NCI-H2196 (cell line): ENCODE measurements at regions not wholly inside any gene's neighbourhood (a gene's known extent, or its start where the extent isn't known, plus 50 kb on each side); places are given as distances from the start of the nearest gene placed in this dataset.
"Not testable (repeated sequence)": the region's sequence is repeated elsewhere in the genome, so short reads cannot be mapped to it uniquely, and the experiment has no call there.

Experiments used
- DNase-seq: peaks from one replicate; lab custom pipeline; 2025; ENCODE audit not compliant: unreplicated experiment; lab: John Stamatoyannopoulos, UW

DNA sequence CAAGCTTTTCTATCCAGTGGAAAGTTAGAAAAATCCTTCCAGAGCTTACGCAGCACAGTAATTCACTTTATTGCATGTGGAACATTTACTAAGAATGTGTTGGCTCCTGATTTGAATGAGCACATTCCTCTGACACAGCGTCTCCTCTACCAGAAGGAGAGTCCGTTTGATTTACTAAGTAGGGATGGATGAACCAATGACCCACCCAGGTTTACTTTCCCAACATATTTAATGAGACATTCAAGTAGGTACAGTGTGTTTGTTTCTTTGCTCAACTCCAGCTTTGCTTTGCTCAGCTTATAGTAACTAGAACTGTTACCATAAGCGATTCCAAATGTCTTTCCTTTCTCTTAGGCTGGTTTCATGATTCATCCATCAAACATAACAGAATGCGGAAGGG is 161.7 kb downstream of the SMARCA1 start:
- no peak for DNase-seq

DNA sequence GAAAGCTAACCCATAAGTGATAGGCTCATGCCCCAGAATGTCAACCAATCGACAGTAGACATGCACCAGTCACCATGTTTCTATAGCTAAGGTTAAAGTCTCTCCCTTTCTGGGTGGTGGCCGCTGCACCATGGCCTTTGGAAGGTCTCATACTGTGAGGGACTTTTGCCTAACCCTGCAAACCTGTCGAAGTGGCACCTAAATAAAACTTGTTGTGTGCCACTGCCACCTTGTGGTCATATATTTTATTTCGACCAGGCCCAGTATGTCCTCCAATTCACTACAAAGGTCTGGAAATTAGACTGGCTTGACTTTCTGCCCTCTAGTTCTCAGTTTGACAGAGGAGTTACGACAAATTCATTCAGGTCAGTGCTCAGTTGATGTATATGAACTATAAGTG is 163.1 kb downstream of the SMARCA1 start:
- peak; percentile 55 for DNase-seq

DNA sequence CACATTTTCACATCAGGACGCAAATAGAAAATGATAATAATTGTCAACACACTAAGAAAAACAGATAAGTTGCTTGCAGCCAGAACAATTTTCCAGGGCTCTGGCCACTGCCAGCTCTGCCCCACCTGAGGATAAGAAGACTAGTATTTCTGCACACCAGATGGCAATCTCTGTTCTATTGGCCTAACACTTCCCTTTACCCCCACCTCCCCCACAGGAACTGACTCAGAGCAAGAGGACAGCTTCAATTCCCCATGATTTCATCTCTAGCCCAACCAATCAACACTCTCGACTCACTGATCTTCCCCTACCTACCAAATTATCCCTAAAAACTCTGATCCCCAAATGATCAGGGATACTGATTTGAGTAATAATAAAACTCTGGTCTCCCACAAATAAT is 164.0 kb downstream of the SMARCA1 start:
- DNase-seq = no peak

DNA sequence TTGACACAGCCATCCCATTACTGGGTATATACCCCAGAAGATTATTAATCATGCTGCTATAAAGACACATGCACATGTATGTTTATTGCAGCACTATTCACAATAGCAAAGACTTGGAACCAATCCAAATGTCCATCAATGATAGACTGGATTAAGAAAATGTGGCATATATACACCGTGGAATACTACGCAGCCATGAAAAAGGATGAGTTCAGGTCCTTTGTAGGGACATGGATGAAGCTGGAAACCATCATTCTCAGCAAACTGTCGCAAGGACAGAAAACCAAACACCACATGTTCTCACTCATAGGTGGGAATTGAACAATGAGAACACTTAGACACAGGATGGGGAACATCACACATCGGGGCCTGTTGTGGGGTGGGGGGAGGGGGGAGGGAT is 165.9 kb downstream of the SMARCA1 start:
- not testable (repeated sequence) for DNase-seq

DNA sequence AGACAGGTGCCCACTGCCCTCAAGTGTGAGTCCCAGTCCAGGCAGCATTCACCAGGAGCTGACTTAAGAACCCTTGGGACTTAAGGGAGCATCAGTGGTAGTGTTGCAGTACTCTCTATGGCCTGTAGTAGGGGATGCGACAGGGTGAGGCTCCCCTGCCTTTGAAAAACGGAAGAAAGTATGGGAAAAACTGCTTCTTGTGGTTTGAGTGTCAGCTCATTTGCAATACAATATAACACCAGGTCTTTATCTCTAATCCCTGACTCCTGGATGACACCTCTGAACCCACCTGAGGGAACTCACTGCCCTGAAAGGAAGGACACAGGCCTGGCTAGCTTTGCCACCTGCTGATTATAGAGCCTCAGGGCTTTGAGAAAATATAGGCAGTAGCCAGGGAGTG is 176.0 kb downstream of the SMARCA1 start:
- no peak for DNase-seq

DNA sequence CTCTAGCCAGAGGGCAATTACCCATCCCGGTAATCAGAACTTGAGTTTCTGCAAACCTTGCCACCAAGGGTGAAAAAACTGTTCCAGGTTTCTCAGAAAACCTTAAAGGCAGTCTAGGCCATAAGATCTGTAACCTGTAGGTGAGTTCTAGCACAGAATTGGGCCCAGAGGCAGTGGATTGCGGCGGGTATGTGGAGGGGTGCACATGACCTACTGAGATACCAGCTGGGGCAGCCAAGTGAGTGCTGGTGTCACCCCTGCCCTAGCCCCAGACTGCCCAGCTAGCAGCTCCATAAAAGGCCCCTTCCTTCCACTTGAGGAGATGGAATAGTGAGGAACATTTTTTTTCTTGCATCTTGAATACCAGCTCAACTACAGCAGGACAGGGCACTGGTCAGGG is 176.7 kb downstream of the SMARCA1 start:
- DNase-seq = no peak

DNA sequence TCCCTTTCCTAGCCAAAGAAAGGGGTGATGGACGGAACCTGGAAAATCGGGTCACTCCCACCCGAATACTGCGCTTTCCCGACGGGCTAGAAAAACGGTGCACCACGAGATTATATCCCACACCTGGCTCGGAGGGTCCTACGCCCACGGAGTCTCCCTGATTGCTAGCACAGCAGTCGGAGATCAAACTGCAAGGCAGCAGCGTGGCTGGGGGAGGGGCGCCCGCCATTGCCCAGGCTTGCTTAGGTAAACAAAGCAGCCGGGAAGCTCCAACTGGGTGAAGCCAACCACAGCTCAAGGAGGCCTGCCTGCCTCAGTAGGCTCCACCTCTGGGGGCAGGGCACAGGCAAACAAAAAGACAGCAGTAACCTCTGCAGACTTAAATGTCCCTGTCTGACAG is 186.0 kb downstream of the SMARCA1 start:
- DNase-seq = not testable (repeated sequence)

DNA sequence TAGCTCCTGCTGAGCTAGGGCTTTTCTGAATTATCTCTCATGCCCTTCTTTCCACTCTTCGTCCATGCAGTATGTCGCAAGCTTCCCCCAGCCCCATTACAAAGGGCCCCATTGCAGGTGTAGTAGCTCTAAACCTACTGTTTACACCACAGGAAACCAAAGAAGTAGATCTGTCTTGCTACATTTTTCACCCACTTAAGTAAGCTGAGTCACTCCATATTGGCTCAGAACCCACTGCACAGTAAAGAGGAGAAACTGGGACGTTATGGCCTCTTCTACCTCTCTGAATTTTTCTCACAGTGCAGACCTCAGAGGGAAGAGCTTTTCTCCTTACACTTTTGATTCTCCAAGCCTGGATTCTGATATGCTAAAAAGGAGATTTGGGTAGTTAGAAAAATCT is 200.2 kb downstream of the SMARCA1 start:
- DNase-seq = no peak

DNA sequence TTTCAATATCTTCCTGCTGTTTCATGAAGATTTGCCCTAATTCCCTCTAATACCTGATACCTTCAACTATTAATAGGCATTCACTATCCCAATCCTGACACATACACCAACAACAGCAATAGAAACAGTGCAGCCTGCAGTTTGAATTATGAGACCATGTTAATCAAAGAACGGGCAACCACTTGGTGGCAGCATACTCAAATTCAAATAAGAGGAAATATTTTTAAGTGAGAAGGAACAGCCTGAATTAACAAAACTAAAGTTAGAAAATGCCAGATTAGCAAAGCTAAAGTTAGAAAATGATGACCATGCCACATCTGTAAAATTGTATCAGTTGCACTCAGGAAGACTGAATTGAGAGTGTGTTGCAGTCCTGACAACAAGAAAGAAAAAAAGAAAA is 204.9 kb downstream of the SMARCA1 start:
- DNase-seq = no peak

DNA sequence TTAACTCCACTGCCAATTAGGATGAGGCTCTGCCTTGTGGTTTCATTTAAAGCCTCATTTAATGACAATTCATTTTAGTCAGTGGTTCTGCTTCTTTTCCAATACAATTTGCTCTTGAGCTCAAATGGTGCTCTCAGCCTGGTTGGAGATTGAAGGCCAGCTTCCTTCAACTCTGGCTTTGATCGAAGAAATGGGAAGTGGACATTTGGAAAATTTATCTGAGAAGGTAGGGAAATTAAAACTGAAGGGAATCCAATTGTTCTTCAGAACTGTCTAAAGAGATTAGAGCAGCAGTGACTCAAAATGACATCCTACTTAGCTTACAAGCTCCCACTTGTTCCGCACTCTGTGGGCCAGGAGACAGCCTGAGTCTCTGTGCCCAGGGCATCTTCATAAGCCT is 206.8 kb downstream of the SMARCA1 start:
- DNase-seq = no peak

DNA sequence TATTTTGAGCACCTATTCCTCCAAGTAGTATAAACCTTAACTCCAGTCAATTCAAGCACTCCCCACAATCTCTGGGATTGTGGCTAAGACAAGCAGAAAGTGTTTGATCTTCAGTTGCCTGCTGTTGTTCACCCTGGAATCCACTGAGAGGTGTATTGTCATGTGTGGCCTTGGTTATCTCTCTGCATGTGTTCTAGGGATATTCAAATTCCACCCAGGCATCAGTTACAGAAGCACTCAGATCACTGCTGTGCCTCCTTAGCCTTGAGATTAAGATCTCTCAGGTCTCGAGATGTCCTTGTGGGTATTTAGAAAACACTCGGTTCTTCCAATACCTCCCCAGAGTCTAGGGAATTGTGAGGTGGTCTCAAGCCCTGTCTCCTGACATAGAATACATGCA is 213.3 kb downstream of the SMARCA1 start:
- DNase-seq = no peak

DNA sequence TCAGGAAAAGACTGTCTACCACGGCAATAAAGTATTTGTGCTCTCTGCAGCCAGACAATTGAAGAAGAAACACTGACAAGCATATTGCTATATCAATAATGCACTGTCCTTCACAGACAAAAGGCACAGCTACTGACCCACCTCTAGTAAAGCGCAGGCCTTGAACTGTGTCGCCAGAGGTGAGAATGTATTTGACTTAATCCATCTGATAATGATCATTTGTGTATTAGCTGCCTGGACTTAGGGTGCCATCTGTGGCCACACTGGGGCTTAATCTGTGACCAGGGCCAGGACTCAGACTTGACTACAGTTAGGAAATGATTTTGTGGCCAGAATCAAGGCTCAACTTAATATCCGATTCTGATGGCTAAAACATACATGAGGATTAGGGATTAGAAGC is 260.4 kb downstream of the SMARCA1 start:
- DNase-seq = no peak

DNA sequence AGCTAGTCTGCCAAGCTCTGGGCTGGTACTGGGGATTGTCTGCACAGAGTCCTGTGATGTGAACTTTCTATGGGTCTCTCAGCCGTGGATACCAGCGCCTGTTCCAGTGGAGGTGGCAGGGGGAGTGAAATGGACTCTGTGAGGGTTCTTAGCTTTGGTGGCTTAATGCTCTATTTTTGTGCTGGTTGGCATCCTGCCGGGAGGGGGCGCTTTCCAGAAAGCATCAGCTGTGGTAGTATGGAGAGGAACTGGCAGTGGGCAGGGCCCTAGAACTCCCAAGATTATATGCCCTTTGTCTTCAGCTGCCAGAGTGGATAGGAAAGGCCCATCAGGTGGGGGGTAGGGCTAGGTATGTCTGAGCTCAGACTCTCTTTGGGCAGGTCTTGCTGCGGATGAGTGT is 267.8 kb downstream of the SMARCA1 start:
- not testable (repeated sequence) for DNase-seq

DNA sequence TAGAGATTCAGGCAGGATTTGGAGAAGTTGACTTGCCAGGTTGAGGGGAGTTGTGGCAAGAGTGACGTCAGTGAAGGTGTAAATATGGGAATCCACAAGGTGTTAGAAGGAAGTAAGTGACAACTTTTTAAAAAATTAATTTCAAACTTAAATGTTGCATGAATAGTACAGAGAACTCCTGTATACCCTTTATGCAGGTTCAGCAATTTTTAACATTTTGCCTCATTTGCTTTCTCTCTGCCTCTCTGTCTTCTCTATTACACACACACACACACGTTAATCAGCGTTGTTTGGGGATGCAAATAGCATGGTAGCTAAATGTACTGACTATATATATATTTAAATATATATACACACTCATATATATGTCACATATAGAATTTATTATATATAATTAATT is 273.7 kb downstream of the SMARCA1 start:
- no peak for DNase-seq

DNA sequence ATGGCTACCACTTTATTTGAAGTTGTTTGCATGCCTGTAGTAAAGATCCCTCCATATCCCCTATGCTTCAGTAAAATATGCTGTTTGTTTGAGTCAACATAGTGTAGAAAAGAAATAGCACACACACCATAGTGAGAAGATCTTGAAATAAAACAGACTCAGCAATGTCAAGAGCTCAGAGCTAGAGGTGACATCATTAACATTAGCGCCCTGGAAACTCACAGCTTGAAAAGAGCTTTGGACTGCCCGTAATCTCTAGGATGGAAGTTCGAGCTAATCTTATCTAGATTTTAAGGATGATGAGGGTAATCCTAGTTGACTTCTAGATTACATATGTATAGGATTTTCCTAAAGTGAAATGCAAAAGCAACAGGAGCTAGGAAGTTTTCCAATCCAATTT is 275.6 kb downstream of the SMARCA1 start:
- no peak for DNase-seq

DNA sequence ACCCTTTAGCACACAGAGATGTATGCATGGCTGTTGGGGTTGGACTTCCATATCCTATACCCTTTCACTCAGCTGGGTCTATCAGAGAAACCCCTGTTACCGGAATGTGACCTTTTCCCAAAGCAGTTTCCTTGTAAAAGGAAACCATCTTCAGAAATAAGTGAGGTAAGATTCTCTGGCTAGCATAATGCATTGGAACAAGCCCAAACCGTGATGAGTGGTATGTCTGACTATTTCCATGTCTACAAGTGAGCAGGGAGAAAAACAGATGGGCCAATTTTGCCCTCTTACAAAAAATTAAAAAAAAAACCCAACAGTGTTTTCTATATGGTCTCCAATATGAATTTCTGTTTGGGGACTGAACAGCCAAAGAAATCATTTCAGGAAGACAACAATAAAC is 283.9 kb downstream of the SMARCA1 start:
- no peak for DNase-seq

DNA sequence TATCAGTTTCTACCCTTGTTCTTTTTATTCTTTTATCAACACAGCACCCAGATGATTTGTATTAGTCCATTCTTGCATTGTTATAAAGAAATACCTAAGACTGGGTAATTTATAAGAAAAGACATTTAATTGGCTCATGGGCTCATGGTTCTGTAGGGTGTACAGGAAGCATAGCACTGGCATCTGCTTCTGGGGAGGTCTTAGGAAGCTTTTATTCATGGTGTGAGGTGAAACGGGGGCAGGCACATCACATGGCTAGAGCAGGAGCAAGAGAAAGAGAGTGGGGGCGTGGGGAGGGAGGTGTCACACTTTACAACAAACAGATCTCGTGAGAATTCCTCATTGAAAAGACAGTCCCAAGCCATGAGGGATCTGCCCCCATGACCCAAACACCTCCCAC is 285.3 kb downstream of the SMARCA1 start:
- no peak for DNase-seq

DNA sequence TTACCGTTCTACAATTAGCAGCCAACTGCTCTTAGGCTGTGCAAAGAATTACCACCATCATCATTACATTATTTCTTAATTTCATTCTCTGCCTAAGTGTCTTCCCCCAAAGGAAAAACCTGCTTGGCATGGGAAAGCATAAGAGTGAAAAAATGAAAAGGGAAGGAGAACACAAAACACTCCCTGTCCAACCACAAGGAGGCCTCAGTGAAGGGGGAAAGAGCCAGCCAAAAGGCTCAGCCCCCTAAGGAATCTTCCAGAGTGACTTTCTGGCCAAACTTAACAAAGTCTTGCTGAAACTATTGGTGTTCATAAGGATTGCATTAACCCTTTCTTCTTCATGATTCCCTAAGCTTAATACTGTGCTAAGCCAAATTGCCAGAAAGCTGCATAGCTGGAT is 287.4 kb downstream of the SMARCA1 start:
- DNase-seq = no peak

DNA sequence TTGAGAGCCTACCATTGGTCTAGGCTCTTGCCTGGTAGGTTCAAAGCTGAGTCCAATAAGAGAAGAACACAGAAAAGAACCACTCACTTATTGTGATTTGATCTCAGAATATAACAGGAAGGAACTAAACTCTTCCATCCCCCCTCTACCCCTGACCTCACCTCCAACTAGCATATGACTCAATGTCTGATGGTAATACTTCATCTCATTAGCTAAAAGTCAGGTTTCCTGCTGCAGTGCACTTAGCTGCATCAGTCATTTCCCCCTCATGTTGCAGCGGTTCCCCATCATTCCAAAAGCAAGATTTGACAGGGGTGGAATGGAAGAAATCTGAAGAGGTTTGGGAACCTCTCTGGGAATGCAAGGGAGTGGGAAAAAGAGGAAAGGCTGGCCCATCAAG is 289.5 kb downstream of the SMARCA1 start:
- DNase-seq = no peak

DNA sequence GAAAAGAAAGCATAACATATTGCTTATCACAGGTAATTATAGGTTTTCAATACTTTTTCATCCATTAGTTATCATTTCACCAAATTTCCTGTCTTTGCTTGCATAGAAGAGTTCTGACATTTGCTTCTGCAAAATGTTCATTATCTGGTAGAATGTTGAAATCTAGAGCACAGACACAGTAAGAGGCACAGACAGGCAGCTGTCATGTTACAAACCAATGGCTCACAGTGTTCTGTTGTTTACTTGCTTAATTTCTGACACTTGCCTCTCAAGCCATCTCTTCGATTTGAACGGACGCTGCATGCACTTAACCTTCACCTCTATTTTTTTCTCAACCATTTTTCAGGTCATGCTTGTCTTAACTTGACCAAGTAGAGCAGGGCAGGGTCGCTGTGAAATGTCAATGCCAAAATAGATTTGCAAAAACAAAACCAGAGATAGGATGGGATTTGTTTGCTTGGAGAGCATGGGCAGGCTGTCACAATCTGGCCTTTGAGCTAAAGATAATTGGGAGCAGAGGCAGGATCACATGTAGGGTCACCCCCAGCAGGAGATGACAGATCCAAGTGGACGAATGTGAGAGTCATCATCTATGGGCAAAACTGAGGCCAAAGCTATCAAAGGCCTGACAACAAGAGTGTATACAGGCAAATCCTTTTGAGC is 292.3 kb downstream of the SMARCA1 start:
- DNase-seq = no peak

DNA sequence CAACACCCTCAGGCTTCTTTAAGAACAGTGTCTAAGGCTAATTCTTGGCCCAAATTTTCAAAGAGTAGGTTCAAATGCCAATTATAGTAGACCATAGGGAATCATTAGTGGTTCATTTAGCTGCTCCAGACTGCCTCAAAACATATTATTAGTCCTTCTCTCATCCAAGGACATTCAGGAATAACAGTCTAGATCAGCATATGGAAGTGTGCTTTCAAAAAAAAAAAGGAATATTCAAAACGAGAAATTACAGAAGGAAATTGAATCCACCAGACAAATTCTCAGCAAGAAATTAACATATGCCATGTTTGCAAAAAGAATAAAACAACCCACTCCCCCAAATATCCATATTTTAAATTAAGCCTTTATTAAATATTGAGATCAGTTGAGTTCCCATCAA is 293.1 kb downstream of the SMARCA1 start:
- DNase-seq = no peak

DNA sequence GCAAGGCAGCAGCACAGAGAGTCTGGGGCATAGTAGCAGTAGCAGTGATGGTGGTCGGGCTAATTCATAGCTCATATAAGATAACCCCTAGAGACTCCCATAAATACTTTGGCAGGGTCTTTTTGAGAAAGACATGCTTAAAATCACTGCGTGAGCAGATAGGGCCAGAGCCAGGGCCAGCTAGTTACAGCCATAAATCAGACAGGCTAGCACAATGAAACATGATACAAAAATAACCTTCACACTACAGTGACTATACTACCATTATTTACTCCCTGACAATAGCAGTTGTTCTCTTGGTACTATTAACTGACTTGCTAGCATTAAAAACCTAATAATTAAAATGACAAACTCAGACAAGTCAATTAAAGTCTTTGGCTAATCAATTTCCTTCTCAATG is 295.9 kb downstream of the SMARCA1 start:
- DNase-seq = no peak

DNA sequence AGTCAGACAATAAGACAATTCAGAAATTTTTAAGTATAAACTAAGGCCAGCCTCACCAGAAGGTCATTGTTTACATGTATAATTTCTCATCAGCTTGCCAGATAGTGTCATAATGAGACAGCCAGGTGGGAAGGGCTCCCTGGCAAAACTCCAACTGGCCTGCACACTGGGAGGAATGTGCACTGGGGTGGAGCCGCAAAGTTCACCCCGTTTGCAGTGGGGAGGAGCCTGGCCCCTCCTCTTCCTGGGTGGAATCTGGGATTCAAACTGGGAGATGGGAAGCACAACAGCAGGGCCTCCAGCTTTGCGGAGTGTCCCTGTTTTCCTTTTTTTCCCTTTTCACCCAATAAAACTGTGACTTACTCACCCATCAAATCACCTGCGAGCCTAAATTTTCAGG is 329.9 kb downstream of the SMARCA1 start:
- DNase-seq = no peak

DNA sequence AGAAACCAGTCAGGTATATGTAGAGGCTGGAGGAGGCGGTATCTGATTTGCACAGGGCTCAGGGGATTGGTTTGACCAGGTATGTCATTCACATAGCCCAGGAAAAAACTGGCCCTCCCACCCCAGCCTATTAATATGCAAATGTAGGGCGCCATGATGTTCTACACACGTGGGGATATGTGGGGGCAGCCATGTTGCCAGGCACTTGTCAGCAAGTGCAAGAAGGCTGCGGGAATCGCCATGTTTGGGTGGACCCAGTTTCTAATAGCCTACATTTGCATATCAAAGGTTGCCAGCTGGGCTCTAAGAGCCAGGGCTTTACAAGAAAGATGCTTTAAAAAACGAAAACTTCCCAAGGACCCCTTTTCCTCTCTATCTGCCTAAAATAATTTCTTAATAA is 335.1 kb downstream of the SMARCA1 start:
- DNase-seq = no peak
